ENCODE measurements at regions not wholly inside any gene's neighbourhood (a gene's known extent, or its start where the extent isn't known, plus 50 kb on each side); places are given as distances from the start of the nearest gene placed in this dataset.

DNA sequence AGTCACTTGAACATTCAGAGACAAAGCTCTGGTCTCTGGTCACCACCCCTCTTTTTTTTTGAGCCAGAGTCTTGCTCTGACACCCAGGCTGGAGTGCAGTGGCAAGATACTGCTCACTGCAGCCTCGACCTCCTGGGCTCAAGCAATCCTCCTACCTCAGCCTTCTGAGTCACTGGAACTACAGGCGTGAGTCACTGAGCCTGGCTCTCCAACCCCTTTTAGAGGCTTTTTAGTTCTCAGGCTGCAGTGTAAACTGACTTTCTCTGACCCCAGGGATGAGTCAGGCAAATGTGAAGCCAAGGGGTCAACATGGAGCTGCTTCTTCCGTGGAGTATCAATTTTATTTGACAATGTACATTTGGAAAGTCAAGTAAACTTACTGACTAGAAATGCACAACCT, 229.2 kb downstream of the PTTG2 start:
- DNase-seq (ENCODE audit: low spot score), result no peak

DNA sequence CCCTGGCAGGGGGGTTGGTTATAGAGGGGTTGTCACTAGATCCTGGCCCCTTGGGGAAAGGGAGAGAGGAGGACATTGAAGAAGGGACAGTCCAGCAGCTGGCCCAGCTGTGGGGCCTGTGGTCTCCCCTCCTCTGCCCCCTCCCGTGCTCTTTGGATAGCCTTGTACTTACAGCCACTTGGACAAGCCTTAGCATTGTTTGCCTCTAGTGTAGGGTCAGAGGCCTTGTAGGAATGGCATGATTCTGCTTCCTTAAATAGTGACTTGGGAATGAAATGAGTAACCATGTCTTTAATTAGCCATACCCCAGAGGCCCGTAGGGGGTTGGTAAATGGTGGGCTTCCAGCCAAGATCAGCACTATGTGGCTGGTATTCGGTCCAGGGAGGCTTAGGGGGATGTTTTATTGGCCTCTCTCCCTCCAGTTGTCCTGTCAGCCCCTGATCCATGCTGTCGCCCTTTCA, 230.6 kb downstream of the PTTG2 start:
- no peak for DNase-seq (ENCODE audit: low spot score)

DNA sequence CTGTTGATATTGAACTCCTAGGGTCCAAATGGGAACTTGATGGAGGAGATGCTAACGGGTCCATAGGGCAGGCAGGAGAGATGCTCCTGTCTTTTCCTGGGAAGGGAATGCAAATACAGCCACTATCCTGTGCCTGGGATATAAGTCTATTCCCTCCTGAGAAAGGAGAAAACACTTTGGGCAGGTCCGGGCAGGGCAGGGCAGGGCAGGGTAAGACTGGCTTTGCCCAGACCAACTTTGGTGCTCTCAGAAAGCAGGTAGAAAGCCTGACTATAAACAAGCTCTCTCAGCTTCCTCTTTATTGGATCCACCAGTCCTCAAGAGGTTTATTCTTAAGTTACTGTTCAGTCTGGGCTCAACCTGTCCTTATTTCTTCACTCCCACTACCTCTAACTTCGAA, 232.3 kb downstream of the PTTG2 start:
- DNase-seq (ENCODE audit: low spot score), result no peak

DNA sequence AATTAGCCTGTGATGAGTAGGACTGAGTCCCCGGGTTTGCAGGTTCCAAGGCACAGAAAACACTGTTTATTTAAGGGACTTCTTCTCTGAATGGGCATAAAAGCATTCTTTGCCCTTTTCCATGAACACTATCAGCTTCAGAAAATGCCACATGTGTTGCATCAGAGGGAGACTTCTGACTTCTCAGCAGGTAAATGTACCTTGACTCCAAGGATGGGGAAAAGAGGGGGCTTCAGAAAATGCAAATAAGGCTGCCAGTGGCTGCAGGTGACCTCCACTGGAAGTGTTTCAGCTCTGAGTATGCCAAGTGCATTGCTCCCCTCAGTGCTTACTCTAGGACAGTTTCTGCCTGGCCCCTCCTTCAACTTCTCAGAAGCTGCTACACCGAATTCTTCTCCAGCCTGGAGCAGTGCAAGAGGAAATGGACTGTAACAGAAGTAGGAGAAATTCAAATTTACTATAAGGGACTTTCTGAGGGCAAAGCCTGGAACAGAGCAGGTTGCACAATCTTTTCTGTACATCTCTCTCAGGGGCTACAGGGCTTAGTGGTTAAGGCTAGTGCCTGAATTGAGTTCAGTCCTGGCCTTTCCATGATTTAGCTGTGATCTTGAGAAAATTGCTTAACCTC, 233.2 kb downstream of the PTTG2 start:
- no peak for DNase-seq (ENCODE audit: low spot score)

DNA sequence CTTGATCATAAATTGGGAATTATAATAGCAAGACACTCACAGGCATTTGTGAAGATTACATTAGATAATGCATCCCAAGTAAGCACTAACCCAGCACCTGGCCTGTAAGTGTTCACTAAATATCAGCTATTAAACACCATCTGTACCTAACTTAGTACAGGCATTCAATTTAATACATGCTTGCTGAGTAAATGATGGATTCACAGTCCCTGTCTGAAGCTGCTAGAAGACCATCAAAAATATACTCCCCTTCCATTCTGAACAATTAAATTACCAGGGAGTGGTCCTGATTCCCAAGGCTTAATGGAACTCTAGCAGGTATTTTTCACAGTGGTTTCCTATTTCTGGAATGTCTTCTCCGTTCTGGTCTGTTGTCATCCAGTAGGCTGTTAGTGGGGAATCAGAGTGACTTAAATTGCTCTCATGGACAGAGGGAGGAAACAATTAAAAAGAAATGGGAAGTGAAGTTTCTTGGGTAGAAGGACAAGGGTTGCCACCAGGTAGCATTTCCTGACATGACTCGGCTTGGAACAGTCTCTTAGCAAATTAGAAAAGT, 233.9 kb downstream of the PTTG2 start:
- DNase-seq (ENCODE audit: low spot score), result no peak

DNA sequence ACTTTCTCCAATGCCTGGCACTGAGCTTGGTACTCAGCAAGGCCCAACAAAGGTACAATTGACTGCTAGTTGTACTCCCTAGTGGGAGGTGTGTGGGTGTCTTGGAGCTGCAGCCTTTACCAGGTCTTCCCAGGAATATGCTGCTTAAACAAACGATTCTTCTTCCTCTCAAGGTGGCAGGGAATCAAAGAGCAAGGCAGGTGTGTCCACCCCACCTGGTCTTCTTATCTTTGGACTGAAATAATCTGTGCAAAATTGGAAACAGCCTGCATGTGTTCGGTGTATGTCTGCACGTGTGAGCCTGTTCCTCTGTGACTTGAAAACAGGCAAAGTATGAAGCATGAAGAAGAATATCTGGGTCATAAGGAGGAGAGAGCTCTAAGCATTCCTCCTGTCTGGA, 235.3 kb downstream of the PTTG2 start:
- DNase-seq (ENCODE audit: low spot score), result no peak

DNA sequence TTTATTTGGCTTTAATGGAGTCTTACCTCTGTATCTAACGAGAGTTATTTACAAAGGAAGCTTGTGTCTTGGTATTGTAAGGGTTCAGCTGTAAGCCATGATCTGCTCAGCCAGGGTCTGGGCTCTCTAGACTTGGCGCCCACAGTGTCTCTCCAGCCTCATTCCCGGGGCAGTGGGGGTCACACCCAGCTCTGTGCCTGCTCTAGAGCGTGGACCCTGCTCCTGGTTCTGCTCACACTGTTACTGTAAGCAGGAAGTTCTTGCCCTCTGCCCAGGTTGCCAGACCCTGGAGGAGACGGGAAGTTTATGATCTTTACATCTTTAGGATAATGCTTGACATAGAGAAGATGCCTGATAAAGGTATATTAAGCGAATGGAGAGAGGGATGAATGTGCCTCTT, 235.7 kb downstream of the PTTG2 start:
- DNase-seq (ENCODE audit: low spot score), result no peak

DNA sequence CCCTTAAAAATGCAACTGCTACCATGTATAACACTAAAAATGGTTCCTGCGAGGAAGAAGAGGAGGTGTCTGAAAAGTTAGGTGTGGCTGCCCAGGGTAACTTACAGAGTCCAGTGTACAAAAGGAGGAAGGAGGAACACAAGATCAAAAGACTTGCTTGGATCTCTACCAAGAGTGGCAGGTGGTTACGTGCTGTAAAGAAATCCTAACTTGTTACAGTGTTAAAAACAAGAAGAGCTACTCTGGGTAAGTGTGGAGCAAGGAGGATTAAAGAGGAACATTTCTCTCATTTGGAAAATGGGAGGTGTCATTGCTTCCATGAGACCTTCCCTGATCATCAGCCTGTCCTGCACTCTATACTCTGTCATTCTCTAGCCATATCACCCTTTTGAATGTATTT, 242.0 kb downstream of the PTTG2 start:
- DNase-seq (ENCODE audit: low spot score), result no peak

DNA sequence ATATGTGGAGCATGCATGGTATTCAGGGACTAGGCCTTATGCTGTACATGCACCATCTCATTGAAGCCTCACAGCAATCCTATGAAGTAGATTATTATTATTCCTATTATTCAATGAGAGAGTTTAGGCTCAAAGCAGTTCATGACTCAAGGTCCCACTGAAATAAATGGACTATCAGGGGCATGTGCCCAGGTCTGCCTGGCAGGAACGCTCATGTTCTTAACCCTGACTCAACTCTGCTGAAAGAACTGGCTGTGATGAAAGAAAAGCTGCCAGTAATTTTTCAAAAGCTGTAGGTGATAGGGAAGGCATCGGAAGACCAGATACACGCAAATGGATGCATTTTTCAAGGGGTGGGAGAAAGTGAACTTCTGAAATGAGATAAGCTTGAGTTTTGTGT, 243.4 kb downstream of the PTTG2 start:
- DNase-seq (ENCODE audit: low spot score), result no peak

DNA sequence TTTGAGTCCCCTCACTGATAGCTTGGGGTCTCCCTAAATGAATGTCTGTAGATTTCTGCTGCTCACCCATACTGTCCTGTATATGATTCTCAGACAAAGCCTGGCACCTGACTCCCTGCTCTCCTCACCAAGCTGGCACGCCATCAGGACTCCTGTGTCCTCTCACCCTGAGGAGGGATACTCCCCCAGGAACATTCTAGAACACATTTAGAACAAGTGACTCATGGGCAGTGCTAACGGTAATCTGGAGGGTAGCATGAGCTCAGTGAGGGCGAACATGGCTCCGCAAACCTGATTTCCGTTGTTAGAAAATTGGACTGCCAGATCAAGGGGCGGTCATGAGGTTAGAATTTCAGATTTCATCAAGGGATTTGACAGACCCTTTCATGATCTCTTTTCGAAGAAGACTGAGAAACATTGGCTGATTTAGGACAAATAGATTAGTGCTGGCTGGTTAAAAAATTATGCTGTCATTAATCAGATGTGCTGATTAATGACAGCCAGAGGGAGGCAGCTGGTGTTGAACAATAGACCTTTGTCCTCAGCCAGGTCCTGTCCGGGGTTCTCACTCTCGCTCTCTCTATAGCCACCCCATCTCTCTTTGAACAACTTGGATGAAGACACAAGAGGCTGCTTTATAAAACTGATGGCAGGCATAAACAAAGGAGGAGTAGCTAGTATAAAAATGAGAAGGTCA, 244.3 kb downstream of the PTTG2 start:
- DNase-seq (ENCODE audit: low spot score), result no peak

DNA sequence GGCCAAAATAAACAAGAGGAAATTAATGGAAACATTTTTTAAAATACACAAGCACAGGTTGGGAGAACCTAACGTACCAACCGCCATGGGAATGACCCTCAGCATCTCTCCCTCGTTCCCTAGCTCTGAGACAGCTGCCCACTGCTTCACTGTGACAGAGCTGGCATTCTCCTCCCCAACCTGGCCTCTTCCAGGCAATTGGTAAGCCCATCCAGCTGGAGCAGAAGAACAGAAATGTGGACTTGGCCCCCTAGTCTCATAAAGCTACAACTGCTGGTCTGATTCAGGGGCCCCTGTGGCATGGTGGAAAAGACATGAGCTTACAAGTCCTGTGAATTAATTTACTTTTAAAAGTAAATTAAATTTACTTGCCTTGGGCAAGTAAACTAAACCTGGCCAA, 245.1 kb downstream of the PTTG2 start:
- DNase-seq (ENCODE audit: low spot score), result no peak

DNA sequence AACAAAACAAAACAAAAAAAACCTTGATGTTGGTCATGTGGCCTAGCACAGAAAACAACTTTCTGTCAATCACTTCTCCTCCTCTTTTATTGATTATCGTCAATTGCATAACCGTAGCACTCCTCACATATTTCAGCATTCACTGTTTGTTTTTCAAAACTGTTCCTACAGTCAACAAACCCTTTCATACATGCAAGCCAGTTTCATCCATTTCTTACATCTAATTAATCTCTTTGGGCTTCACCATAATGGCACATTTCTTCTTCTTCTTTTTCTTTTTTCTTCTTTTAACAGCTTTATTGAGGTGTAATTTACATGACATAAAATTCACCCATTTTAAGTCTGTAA, 246.9 kb downstream of the PTTG2 start:
- no peak for DNase-seq (ENCODE audit: low spot score)

DNA sequence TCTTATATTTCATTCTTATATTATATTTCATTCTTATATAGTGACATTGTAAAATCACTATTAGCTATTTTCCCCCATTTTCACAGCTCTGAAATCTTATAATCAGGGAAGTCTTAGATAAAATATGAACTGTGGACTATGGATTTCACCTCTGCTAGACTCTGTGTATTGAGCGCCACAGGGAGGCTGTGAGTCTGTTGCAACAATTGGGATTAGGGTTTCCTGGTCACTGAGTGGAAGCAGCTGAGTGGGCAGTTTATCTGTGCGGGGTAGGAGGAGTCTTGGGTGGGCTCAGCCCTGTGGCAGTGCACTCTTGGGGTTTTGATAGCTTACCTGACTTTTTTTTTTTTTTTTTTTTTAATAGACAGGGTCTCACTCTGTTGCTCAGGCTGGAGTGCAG, 249.5 kb downstream of the PTTG2 start:
- DNase-seq (ENCODE audit: low spot score), result no peak

DNA sequence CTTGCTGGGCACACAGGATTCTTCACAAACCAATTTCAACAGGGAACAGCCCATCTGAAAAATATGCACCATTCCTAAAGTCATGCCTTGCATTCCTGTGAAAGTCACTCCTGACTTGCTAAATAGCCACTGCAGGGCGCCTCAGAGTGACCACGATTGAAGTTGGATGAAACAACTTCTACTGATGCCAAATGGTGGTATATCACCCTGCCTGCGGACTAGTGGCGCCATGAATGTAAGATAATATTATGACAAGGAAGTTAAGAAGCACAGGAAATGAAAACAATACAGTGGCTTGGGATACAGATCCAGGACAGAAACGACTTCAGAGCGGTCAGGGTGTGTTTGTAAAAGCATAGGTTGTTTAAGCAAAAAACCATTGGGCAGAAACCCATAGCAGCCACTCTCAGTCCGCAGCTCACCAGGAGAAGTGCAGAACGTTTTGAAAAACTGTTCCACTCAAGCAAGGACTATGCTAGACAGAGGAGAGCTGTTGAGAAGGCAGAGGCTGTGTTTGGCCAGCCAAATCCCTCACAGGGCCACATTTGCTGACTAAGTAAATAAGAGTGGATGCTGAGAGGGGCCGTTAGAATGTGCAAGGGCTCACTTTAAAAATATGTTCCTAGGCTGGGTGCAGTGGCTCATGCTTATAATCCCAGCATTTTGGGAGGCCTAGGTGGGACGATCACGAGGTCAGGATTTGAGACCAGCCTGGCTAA, 250.4 kb downstream of the PTTG2 start:
- no peak for DNase-seq (ENCODE audit: low spot score)

DNA sequence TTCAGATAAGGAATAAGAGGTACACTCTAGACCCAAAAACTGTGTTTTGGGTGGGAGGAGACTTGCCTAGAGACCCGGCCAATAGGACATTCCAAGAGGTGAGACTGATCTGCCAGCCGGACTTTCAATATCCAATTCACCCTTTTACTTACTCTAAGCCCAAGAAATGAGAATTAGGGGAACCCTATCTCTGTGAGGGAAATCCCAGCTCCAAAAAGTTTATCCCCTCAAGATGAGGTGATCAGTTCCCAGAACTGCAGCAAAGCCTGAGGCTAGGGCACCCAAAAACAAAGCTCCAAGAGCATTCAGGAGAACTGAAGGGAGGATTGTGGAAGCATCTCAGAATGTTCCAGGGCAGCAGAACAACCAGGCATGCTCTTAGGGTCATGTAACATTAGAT, 251.7 kb downstream of the PTTG2 start:
- DNase-seq (ENCODE audit: low spot score), result no peak

DNA sequence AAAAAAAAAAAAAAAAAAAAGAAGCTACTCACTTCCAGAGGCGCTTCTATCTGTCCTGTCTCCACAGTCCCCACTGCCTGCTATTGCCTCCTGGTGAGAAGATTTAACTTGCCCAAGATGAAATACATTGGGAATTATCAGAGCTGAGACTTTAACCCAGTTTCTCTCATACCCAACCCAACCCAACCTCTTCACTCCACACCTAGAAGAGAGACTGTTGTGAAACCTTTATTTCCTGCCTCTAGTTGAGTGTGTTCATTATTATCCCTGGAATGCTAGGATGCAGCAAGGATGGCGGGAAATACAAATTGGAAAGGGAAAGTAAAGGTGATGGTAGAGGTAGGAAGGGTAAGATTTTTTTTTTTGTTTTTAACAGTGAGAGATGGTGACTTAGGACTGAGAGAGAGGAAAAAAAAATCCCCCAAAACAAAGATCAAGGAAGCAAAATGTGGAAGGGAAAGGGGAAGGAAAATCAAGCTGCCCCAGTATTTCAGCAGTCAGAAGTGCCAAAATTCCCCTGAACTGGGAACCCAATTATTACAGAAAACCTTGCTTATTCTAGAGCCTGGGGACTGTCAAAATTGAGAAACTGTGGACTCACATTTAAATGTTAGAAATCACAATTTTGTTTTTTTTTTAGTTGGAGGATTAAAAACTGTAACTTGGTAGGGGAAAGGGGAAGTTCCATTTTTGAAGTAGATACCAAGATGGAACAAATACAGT, 253.0 kb downstream of the PTTG2 start:
- no peak for DNase-seq (ENCODE audit: low spot score)

DNA sequence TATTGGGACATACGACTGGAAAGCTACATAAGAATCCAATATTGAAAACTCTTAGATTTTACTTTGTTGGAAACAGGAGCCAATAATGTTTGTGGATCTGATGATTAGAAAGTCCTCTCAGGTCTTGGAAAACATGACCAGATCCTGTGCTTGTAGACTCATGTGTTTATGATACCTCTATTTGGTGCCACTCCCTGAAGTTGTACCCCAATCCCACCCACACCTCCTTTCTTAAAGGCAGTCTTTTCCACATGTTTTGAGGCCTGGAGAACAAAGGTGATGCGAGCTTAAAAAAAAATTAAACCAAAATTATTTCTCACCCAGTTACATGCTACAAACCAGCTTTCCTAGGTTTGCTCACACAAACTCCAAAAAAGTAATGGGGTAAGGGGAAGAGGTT, 262.7 kb downstream of the PTTG2 start:
- no peak for DNase-seq (ENCODE audit: low spot score)

DNA sequence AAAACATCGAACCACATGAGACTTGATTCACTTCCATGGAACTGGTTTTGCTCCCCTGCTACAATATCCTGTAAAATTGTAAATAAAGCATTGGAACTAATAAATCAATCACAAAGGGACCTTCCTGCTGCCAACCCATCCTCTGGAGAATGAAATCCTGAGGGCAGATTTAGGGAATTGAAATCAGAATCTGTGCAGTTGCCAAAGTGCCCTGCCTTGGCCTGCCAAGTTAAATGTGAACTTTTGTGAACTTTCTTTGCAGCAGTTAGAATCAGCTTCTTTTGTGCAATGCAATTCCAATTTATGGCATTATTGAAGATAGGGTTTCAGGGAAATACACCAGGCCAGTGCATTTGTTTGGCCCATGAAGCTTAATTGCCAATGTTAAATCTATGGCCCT, 263.1 kb downstream of the PTTG2 start:
- DNase-seq (ENCODE audit: low spot score), result no peak

DNA sequence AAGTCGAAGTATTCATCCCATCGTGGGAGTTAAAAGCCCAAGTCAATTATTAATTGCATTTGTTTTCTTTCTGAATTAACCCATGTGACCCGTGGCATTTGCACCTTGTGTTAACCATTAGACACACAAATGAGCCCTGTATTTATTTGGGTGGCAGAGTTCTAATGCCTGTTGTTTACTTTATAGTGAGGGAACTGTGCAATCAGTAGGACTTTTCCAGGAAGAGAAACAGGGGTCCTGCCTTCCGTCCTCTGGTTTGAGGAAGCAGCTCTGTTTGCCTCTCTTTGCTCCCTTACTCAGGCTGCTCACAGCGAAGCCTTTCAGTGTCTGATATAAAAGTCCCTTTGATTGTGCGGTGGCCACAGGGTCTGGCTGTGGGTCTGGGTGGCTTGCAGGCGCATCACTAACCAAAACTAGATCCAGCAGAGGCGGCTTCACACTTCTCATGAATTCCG, 263.6 kb downstream of the PTTG2 start:
- DNase-seq (ENCODE audit: low spot score), result no peak

DNA sequence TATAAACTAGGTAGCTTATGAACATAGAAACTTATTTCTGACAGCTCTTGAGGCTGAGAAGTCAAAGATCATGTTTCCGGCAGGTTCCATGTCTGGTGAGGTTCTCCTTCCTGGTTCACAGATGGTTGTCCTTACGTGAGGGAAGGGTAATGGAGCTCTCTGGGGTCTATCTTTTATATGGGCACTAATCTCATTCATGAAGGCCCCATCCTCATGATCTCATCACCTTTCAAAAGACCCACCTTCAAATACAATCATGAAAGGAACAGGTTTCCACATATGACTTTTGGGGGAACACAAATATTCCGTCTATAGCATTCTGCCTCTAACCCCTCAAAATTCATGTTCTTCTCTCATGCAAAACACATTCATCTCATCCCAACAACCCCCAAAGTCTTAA, 264.7 kb downstream of the PTTG2 start:
- no peak for DNase-seq (ENCODE audit: low spot score)

DNA sequence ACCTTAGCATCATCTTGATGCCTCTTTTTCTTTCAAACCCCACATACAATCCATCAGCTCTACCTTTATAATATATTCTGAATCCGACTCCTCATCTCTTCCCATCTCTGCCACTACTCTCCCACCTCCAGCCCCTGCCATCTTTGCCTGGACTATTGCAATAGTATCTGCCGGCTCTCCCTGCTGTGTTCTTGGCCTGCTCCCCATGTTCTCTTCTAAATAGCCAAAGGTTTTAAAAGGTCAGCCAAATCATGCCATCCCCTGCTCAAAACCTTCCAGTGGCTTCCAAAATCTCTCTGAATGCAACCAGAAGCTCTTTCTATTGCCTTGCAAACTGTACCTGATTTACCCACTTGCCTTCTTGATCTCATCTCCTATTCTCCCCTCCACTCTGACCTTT, 266.0 kb downstream of the PTTG2 start:
- DNase-seq (ENCODE audit: low spot score), result no peak

DNA sequence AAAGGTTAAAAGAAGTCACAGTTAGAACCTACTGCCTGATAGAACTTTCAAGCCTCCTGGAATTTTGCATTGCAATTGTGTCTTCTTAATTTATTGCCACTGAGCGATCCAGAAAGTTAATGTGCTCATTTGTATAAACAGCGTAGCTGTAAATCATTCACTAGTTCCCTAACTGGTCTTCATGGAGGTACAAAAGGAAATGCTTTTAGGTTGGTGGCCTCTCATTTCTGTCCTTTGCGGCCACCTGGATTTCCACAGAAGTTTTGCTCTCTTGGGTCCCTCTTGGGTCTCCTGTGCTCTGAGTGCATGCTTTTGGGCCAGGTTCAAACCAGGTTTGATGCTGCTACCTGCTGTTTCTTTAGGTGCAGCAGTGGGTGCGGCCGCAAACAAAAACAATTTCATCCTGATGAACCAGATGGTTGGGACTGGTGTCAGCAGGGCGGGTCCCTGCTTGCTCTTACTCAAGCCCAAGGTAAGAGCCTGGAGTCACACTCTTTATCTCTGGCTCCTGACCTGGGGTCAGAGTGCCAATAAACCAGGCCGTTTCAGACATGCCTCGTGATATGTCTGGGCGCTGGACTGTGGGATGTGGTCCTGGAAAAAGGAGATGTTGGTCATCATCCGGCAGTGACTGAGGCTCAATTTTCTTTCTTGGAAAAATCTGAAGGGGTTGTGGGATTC, 270.1 kb downstream of the PTTG2 start:
- no peak for DNase-seq (ENCODE audit: low spot score)

Data from germinal center (tissue), 1 donor.